AG10803 (cell line): ENCODE measurements at regions not wholly inside any gene's neighbourhood (a gene's known extent, or its start where the extent isn't known, plus 50 kb on each side); places are given as distances from the start of the nearest gene placed in this dataset.

Experiments used
- DNase-seq: peaks from one replicate; pipeline ENCODE4 v3.0.0; 2010; ENCODE audit warnings: low read depth
- H3K4me3 ChIP-seq: 2 replicates; pipeline ENCODE4 v1.5.1; 2011; ENCODE audit warnings: mild to moderate bottlenecking, low read length, control low read depth
- CTCF ChIP-seq: conservative IDR thresholded peaks from 2 replicates; pipeline ENCODE4 v1.5.1; 2011; ENCODE audit warnings: mild to moderate bottlenecking, low read length, control low read depth, inconsistent platforms

- no peak for TF ChIP-seq CTCF
- DNase-seq: no peak
- H3K4me3 ChIP-seq: no peak overlapping the region
These were observed 1491.1 kb downstream of the TBC1D22A start for GRCh38 chr22:48253573-48253972.

GRCh38 chr22:48253136-48253535 is 1490.7 kb downstream of the TBC1D22A start:
- no peak for TF ChIP-seq CTCF

GRCh38 chr22:48251629-48252028 is 1489.2 kb downstream of the TBC1D22A start:
- no peak overlapping the region for H3K4me3 ChIP-seq
- no peak for TF ChIP-seq CTCF
- DNase-seq: no peak

More at GRCh38 chr22:48253136-48253535, 1490.7 kb downstream of the TBC1D22A start:
- H3K4me3 ChIP-seq: no peak overlapping the region
- DNase-seq: no peak

GRCh38 chr22:48250937-48251530 is 1488.6 kb downstream of the TBC1D22A start:
- no peak overlapping the region for H3K4me3 ChIP-seq
- no peak for DNase-seq
- no peak for TF ChIP-seq CTCF

GRCh38 chr22:48250286-48250895 is 1487.9 kb downstream of the TBC1D22A start:
- DNase-seq: no peak
- no peak for TF ChIP-seq CTCF
- H3K4me3 ChIP-seq: no peak overlapping the region

- no peak for TF ChIP-seq CTCF
- DNase-seq: no peak
- H3K4me3 ChIP-seq: no peak overlapping the region
These were observed 1487.3 kb downstream of the TBC1D22A start for GRCh38 chr22:48249713-48250268.

- H3K4me3 ChIP-seq: no peak overlapping the region
- DNase-seq: no peak
- TF ChIP-seq CTCF: no peak
These were observed 1486.5 kb downstream of the TBC1D22A start for GRCh38 chr22:48248901-48249455.
